ENCODE measurements at regions not wholly inside any gene's neighbourhood (a gene's known extent, or its start where the extent isn't known, plus 50 kb on each side); places are given as distances from the start of the nearest gene placed in this dataset.
"Not testable (repeated sequence)": the region's sequence is repeated elsewhere in the genome, so short reads cannot be mapped to it uniquely, and the experiment has no call there.

- TF ChIP-seq, protein P1, sequence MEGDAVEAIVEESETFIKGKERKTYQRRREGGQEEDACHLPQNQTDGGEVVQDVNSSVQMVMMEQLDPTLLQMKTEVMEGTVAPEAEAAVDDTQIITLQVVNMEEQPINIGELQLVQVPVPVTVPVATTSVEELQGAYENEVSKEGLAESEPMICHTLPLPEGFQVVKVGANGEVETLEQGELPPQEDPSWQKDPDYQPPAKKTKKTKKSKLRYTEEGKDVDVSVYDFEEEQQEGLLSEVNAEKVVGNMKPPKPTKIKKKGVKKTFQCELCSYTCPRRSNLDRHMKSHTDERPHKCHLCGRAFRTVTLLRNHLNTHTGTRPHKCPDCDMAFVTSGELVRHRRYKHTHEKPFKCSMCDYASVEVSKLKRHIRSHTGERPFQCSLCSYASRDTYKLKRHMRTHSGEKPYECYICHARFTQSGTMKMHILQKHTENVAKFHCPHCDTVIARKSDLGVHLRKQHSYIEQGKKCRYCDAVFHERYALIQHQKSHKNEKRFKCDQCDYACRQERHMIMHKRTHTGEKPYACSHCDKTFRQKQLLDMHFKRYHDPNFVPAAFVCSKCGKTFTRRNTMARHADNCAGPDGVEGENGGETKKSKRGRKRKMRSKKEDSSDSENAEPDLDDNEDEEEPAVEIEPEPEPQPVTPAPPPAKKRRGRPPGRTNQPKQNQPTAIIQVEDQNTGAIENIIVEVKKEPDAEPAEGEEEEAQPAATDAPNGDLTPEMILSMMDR (conservative IDR thresholded peaks at IDR 0.05; ENCODE audit: low read depth, low read length) = no peak
- no peak overlapping the region for H3K4me3 ChIP-seq (ENCODE audit: low read depth, low read length)
- no peak for DNase-seq (ENCODE audit: low read depth)
These were observed 488.3 kb downstream of the COL12A1 start for GRCh38 chr6:74717591-74717990.

DNA sequence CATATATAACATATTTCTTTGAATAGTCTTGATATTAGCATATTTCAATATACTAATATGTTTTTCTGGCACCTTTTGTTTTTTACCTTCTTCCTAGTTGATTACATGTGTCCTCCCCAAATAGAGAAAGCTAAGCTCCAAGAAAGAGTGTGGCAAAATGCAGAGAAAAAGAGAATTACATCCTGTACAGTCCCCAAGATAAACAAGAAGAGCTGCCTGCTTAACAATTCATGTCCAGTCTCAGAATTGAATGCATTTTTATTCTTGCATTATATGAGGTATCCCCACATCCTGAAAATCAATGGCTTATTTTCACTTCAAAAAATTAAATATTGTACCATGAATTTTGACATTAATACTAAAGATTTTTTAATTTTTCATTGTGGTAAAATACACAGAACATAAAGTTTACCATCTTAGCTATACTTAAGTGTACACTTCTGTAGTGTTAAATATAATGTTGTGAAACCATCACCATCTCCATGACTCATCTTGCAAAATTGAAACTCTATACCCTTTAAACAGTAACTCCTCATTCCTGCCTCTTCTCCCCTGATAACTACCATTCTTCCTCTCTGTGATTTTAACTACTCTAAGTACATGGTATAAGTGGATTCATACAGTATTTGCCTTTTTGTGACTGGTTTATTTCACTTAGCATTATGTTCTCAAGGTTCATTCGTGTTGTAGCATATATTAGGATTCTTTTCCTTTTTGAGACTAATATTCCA lies 490.3 kb downstream of the COL12A1 start:
- H3K4me3 ChIP-seq (ENCODE audit: low read depth, low read length) = no peak overlapping the region
- TF ChIP-seq, protein P1 (conservative IDR thresholded peaks at IDR 0.05; ENCODE audit: low read depth, low read length) = no peak
- peak; percentile 85 for DNase-seq (ENCODE audit: low read depth)

DNA sequence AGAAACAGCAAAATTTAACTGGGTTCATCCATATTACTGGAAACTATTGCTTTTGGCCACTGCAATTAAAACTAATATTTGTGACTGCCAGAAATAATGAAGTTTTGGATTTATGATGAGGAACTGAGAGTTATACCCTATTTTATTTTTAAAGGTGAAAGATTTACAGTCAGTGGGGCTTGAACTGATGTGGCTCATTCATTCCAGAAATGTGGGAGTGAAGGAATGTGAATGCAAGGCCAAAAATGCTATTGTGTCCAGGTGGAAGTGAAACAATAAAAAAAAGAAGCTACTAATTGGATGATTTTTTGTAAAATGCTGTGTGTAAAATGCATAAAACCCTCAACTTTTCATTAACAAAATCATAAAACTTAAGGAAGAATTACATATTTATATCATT lies 491.9 kb downstream of the COL12A1 start:
- no peak for DNase-seq (ENCODE audit: low read depth)
- TF ChIP-seq, protein P1 (conservative IDR thresholded peaks at IDR 0.05; ENCODE audit: low read depth, low read length) = no peak
- H3K4me3 ChIP-seq (ENCODE audit: low read depth, low read length) = no peak overlapping the region

DNA sequence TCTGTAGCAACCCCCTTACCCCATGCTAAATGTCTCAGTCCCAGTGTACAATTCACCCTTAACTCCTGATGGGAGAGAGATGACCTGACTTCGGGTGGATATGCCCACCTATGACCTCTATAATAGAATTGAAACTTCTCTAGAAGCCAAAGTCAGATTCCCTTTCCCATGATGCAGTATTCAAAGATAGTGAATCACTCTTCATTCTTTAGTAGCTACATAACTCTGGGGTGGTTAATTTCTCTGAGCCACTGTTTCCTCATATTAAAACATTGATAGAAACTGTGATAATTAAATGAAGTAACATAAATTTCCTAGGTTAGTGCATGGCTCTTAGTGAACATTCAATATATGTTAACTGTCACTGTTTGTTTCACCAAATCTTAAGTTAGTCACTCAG lies 500.4 kb downstream of the COL12A1 start:
- peak; percentile 45 for DNase-seq (ENCODE audit: low read depth)
- H3K4me3 ChIP-seq (ENCODE audit: low read depth, low read length) = no peak overlapping the region
- TF ChIP-seq, protein P1 (conservative IDR thresholded peaks at IDR 0.05; ENCODE audit: low read depth, low read length) = no peak

- not testable (repeated sequence) for DNase-seq (ENCODE audit: low read depth); H3K4me3 ChIP-seq (ENCODE audit: low read depth, low read length)
These were observed 501.3 kb downstream of the COL12A1 start for GRCh38 chr6:74704540-74704939.

DNA sequence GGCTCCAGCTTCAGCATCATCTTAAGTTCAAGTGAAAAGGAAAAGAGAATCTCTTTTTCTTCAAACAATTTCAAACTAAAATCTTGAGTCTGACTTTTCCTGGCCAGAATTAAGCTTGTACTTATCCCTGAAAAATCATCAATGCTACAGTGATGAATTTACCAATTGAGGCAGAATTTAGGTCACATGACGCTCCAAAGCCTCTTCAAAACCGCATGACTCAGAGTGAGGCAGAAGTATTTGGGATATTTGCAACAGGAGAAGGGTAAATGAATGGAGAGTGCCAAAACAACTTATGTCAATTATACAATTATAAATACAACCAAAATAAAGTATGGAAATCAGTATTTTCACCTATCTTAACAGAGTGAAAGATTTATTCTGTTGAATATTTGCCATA lies 515.5 kb downstream of the COL12A1 start:
- TF ChIP-seq, protein P1 (conservative IDR thresholded peaks at IDR 0.05; ENCODE audit: low read depth, low read length) = no peak
- H3K4me3 ChIP-seq (ENCODE audit: low read depth, low read length) = no peak overlapping the region
- peak; percentile 6 for DNase-seq (ENCODE audit: low read depth)

DNA sequence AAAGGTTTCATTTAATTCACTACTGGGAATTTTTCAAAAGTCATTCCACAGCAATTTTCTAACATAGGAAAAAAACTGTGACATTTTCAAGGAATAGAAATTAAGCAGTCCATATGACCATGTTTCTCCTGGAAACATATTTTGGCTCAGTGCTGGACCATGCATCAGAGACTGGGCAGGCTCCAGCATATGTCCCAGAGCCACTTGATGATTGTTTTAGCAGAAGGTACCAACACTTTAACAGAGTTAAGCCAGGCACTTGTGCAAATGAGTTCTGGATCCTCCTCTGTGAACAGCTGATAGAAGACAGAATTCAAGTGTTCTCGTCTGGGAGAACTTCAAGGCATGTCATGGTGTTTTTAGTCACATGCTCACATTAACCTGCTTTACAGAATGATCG lies 516.3 kb downstream of the COL12A1 start:
- H3K4me3 ChIP-seq (ENCODE audit: low read depth, low read length) = no peak overlapping the region
- no peak for DNase-seq (ENCODE audit: low read depth)
- TF ChIP-seq, protein P1 (conservative IDR thresholded peaks at IDR 0.05; ENCODE audit: low read depth, low read length) = no peak
